ENCODE measurements at regions not wholly inside any gene's neighbourhood (a gene's known extent, or its start where the extent isn't known, plus 50 kb on each side); places are given as distances from the start of the nearest gene placed in this dataset.
A peak's percentile ranks its signal among the peaks of the same experiment; 100 is the strongest.

DNA sequence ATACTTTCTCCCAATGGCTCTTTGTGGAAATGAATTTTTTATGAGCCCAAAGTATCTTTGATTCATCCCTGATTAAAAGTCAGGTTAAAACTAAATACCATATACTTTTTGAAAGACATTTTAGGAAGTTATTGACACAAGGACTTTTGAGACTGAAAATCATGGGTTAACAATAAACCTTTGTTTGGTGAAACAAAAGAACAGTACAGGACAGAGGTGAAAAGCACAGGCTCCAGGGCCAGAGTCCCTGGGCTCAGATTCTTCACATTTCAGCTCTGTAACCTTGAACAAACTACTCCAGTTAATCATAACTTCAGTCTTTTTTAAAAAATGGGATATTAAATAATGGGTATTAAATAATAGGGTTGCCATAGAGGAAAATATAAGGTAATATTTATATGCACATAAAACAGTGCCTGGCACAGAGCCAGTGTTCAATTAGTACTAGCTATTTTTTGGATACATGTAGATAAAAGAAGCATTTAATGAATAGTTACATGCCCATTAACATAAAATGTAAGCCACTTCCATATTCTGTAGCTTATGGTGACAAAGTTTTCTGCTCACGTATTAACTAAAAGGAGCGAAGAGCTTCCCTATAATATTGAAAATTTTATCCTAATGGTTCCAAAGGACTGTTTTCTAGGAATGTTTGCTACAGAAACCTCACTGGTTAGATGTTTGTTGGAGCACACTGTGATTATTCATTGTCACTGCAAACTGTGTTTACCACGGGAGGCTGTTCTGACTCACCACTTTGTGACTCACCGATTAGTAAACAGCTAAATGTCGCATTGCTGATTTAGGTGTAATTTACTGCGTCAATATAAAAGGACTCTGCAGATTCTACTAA is 255.4 kb downstream of the DAD1 start (continued):
- TF ChIP-seq, protein P1, sequence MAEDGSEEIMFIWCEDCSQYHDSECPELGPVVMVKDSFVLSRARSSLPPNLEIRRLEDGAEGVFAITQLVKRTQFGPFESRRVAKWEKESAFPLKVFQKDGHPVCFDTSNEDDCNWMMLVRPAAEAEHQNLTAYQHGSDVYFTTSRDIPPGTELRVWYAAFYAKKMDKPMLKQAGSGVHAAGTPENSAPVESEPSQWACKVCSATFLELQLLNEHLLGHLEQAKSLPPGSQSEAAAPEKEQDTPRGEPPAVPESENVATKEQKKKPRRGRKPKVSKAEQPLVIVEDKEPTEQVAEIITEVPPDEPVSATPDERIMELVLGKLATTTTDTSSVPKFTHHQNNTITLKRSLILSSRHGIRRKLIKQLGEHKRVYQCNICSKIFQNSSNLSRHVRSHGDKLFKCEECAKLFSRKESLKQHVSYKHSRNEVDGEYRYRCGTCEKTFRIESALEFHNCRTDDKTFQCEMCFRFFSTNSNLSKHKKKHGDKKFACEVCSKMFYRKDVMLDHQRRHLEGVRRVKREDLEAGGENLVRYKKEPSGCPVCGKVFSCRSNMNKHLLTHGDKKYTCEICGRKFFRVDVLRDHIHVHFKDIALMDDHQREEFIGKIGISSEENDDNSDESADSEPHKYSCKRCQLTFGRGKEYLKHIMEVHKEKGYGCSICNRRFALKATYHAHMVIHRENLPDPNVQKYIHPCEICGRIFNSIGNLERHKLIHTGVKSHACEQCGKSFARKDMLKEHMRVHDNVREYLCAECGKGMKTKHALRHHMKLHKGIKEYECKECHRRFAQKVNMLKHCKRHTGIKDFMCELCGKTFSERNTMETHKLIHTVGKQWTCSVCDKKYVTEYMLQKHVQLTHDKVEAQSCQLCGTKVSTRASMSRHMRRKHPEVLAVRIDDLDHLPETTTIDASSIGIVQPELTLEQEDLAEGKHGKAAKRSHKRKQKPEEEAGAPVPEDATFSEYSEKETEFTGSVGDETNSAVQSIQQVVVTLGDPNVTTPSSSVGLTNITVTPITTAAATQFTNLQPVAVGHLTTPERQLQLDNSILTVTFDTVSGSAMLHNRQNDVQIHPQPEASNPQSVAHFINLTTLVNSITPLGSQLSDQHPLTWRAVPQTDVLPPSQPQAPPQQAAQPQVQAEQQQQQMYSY (CRISPR knock-in tag; IDR thresholded peaks at IDR 0.05), result no peak
- 0 out of 2 replicates have a peak, but pooled peaks have one; percentile 26 for TF ChIP-seq SP5 (CRISPR knock-in tag; IDR thresholded peaks at IDR 0.05; ENCODE audit: borderline replicate concordance, low read depth)
- no peak for TF ChIP-seq ZSCAN21 (CRISPR knock-in tag; IDR thresholded peaks at IDR 0.05; ENCODE audit: borderline replicate concordance)
- TF ChIP-seq NFIC (IDR thresholded peaks at IDR 0.05; ENCODE audit: low read length), result peak; percentile 90
- TF ChIP-seq, protein P2, sequence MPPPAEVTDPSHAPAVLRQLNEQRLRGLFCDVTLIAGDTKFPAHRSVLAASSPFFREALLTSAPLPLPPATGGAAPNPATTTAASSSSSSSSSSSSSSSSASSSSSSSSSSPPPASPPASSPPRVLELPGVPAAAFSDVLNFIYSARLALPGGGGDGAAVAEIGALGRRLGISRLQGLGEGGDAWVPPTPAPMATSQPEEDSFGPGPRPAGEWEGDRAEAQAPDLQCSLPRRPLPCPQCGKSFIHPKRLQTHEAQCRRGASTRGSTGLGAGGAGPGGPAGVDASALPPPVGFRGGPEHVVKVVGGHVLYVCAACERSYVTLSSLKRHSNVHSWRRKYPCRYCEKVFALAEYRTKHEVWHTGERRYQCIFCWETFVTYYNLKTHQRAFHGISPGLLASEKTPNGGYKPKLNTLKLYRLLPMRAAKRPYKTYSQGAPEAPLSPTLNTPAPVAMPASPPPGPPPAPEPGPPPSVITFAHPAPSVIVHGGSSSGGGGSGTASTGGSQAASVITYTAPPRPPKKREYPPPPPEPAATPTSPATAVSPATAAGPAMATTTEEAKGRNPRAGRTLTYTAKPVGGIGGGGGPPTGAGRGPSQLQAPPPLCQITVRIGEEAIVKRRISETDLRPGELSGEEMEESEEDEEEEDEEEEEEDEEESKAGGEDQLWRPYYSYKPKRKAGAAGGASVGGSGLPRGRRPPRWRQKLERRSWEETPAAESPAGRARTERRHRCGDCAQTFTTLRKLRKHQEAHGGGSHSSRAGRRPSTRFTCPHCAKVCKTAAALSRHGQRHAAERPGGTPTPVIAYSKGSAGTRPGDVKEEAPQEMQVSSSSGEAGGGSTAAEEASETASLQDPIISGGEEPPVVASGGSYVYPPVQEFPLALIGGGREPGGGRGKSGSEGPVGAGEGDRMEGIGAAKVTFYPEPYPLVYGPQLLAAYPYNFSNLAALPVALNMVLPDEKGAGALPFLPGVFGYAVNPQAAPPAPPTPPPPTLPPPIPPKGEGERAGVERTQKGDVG (CRISPR knock-in tag; IDR thresholded peaks at IDR 0.05; ENCODE audit: borderline replicate concordance), result no peak
- no peak for TF ChIP-seq FOXJ3 (CRISPR knock-in tag; IDR thresholded peaks at IDR 0.05; ENCODE audit: borderline replicate concordance)
- TF ChIP-seq ZNF530 (CRISPR knock-in tag; IDR thresholded peaks at IDR 0.05; ENCODE audit: low read depth), result no peak
- TF ChIP-seq ZNF253 (CRISPR knock-in tag; IDR thresholded peaks at IDR 0.05; ENCODE audit: borderline replicate concordance), result no peak
- TF ChIP-seq, protein P3, sequence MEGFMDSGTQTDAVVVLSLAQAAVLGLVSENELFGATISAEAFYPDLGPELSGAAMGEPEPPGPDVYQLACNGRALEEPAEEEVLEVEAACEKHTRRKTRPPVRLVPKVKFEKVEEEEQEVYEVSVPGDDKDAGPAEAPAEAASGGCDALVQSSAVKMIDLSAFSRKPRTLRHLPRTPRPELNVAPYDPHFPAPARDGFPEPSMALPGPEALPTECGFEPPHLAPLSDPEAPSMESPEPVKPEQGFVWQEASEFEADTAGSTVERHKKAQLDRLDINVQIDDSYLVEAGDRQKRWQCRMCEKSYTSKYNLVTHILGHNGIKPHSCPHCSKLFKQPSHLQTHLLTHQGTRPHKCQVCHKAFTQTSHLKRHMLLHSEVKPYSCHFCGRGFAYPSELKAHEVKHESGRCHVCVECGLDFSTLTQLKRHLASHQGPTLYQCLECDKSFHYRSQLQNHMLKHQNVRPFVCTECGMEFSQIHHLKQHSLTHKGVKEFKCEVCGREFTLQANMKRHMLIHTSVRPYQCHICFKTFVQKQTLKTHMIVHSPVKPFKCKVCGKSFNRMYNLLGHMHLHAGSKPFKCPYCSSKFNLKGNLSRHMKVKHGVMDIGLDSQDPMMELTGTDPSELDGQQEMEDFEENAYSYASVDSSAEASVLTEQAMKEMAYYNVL (CRISPR knock-in tag; IDR thresholded peaks at IDR 0.05; ENCODE audit: borderline replicate concordance), result no peak
- TF ChIP-seq MBNL3 (CRISPR knock-in tag; conservative IDR thresholded peaks at IDR 0.05), result no peak
- TF ChIP-seq ONECUT2 (CRISPR knock-in tag; IDR thresholded peaks at IDR 0.05), result no peak
- peak; percentile 91 for TF ChIP-seq HMG20A (CRISPR knock-in tag; IDR thresholded peaks at IDR 0.05; ENCODE audit: borderline replicate concordance)
- no peak for TF ChIP-seq RORA (CRISPR knock-in tag; IDR thresholded peaks at IDR 0.05)
- TF ChIP-seq ADNP (CRISPR knock-in tag; IDR thresholded peaks at IDR 0.05), result no peak
- no peak for TF ChIP-seq TCF7L2 (IDR thresholded peaks at IDR 0.05; ENCODE audit: low read depth, low read length)
- no peak for TF ChIP-seq ZNF605 (CRISPR knock-in tag; IDR thresholded peaks at IDR 0.05)
- TF ChIP-seq ZNF224 (CRISPR knock-in tag; IDR thresholded peaks at IDR 0.05), result no peak
- no peak for TF ChIP-seq FLYWCH1 (CRISPR knock-in tag; IDR thresholded peaks at IDR 0.05)

Measured in HepG2 (cell line).